Body of pancreas (tissue), 4 donors: ENCODE measurements at regions not wholly inside any gene's neighbourhood (a gene's known extent, or its start where the extent isn't known, plus 50 kb on each side); places are given as distances from the start of the nearest gene placed in this dataset.

Experiments
- POLR2A ChIP-seq, 3 donors: fragments of 450-650 bp; IDR thresholded peaks; one replicate each; pipeline ENCODE4 v1.6.1; 2016; ENCODE audit warnings: antibody characterized with exemption in 3 of 3, mild to moderate bottlenecking in 2 of 3
- TF ChIP-seq, protein P1 (sequence below), 7 experiments: fragments of 450-650 bp in 4 of 7; fragments of 200-600 bp in 3 of 7; sonication (generic) in 3 of 7; IDR thresholded peaks; one replicate each; pipeline ENCODE4 v1.5.1; 2016 to 2019; ENCODE audit warnings: antibody characterized with exemption in 7 of 7

DNA sequence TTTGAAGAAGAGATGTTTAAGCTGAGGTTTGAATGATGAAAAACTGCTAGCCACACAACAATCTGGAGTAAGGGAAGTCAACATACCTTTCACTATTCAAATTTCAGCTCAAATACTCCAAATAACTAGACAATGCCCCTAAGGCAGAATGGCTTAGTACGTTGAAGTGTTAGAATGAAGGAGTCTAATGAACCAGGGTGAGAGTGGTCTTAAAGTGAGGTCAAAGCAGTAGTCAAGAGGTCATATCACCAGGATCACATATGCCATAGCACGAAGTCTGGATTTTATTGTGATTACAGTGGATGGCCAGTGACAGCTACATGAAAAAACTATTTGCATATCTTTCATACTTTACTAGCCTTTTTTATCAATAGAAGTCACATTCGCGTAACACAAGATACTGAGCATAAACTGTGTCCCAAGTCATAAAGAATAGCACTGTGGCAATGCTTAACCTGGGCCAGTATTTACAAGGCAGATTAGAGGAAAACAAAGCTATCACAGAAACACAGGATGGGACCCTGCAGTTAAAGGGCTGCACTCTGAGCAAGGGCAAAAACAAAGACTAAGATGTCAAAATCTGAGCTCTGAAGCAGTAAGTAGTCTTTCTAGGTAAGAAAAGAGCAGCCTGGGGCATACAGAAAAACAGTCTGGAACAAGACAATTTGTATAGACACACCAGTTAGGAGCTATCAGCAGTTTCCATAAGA, 61.5 kb downstream of the HYCC1 start:
- TF ChIP-seq POLR2A (IDR thresholded peaks at IDR 0.05): no peak
- TF ChIP-seq, protein P1, sequence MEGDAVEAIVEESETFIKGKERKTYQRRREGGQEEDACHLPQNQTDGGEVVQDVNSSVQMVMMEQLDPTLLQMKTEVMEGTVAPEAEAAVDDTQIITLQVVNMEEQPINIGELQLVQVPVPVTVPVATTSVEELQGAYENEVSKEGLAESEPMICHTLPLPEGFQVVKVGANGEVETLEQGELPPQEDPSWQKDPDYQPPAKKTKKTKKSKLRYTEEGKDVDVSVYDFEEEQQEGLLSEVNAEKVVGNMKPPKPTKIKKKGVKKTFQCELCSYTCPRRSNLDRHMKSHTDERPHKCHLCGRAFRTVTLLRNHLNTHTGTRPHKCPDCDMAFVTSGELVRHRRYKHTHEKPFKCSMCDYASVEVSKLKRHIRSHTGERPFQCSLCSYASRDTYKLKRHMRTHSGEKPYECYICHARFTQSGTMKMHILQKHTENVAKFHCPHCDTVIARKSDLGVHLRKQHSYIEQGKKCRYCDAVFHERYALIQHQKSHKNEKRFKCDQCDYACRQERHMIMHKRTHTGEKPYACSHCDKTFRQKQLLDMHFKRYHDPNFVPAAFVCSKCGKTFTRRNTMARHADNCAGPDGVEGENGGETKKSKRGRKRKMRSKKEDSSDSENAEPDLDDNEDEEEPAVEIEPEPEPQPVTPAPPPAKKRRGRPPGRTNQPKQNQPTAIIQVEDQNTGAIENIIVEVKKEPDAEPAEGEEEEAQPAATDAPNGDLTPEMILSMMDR (IDR thresholded peaks at IDR 0.05): no peak
